ENCODE measurements at regions not wholly inside any gene's neighbourhood (a gene's known extent, or its start where the extent isn't known, plus 50 kb on each side); places are given as distances from the start of the nearest gene placed in this dataset.
"Not testable (repeated sequence)": the region's sequence is repeated elsewhere in the genome, so short reads cannot be mapped to it uniquely, and the experiment has no call there.

GRCh38 chr5:35561396-35561795 lies 56.3 kb upstream of the SPEF2 start:
- no peak for DNase-seq

- DNase-seq: no peak
Measured at GRCh38 chr5:35557748-35558147, 59.9 kb upstream of the SPEF2 start.

- DNase-seq: no peak
Measured at GRCh38 chr5:35557199-35557598, 60.5 kb upstream of the SPEF2 start.

- no peak for DNase-seq
Measured at GRCh38 chr5:35554016-35554415, 63.6 kb upstream of the SPEF2 start.

- DNase-seq: no peak
Measured at GRCh38 chr5:35545190-35545589, 72.5 kb upstream of the SPEF2 start.

- DNase-seq: no peak
Measured at GRCh38 chr5:35543408-35543807, 74.3 kb upstream of the SPEF2 start.

- DNase-seq: no peak
Measured at GRCh38 chr5:35540002-35540401, 77.7 kb upstream of the SPEF2 start.

- DNase-seq: no peak
Measured at GRCh38 chr5:35538198-35538931, 79.3 kb upstream of the SPEF2 start.

GRCh38 chr5:35533156-35533555 lies 84.5 kb upstream of the SPEF2 start:
- no peak for DNase-seq

- DNase-seq: not testable (repeated sequence)
Measured at GRCh38 chr5:35531553-35531952, 86.1 kb upstream of the SPEF2 start.

- DNase-seq: peak; percentile 39
Measured at GRCh38 chr5:35518104-35518503, 99.6 kb upstream of the SPEF2 start.

- no peak for DNase-seq
Measured at GRCh38 chr5:35516271-35516670, 101.4 kb upstream of the SPEF2 start.

- no peak for DNase-seq
Measured at GRCh38 chr5:35513612-35514011, 104.1 kb upstream of the SPEF2 start.

- DNase-seq: no peak
Measured at GRCh38 chr5:35502206-35502605, 115.5 kb upstream of the SPEF2 start.

GRCh38 chr5:35488791-35489190 lies 128.9 kb upstream of the SPEF2 start:
- peak; percentile 8 for DNase-seq

- no peak for DNase-seq
Measured at GRCh38 chr5:35488055-35488454, 129.6 kb upstream of the SPEF2 start.

GRCh38 chr5:35487233-35488025 lies 130.2 kb upstream of the SPEF2 start:
- DNase-seq: no peak

- DNase-seq: no peak
Measured at GRCh38 chr5:35485487-35485886, 132.2 kb upstream of the SPEF2 start.

- no peak for DNase-seq
Measured at GRCh38 chr5:35484241-35484640, 133.4 kb upstream of the SPEF2 start.

- peak; percentile 38 for DNase-seq
Measured at GRCh38 chr5:35483780-35484179, 133.9 kb upstream of the SPEF2 start.

- peak; percentile 31 for DNase-seq
Measured at GRCh38 chr5:35483191-35483590, 134.5 kb upstream of the SPEF2 start.

- DNase-seq: no peak
Measured at GRCh38 chr5:35482167-35482755, 135.4 kb upstream of the SPEF2 start.

GRCh38 chr5:35478856-35479682 lies 138.6 kb upstream of the SPEF2 start:
- DNase-seq: peak; percentile 22

All from SIG-M5 (cell line).